ENCODE measurements at regions not wholly inside any gene's neighbourhood (a gene's known extent, or its start where the extent isn't known, plus 50 kb on each side); places are given as distances from the start of the nearest gene placed in this dataset.

DNA sequence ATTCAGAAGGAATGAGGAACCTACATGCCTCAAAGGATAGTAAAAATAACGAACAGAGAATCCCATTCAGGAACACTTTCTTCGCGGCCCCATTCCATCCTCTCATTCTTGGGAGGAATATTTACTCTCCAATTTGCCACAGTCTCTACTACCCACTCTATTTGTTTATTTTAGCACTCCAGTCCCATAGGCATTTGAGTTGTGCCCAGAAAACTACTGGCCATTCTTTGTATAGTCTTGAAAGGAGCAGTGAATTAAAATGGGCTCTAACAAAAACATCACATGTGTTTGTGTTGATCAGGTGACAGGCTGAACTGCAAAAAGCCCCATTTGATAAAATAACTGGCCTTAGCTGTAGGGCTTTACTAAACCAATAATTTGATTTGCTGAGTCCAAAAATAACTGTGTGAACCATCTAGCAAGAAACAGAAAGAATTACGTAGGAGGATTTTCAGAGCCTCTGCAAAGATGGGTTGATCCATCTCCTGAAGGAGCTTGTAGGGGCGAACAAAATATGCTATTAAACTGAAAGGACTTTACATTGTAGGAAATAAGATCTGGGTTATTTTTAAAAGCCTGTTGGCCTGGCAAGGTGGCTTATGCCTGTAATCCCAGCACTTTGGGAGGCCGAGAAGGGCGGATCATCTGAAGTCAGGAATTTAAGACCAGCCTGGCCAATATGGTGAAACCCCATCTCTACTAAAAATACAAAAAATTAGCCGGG, 142.3 kb upstream of the CPNE8 start:
- DNase-seq: no peak

DNA sequence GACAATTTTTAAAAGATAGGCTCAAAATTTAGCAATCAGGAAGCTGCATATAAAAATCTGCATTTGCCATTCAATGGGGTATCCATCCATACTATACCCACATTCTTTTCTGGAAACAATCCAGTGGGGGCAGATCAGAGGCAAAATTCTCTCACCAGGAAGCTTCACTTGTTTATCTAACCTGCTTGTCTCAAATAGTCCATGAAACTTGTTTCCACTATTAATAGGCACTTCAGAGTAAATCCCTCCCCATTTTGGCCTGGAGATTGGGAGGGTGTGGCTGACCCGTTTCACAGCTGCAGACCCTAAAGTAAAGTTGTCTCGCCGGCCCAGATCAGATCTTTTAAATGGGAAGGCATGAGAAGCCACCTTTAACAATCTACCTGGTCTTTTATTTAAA, 139.4 kb upstream of the CPNE8 start:
- no peak for DNase-seq

DNA sequence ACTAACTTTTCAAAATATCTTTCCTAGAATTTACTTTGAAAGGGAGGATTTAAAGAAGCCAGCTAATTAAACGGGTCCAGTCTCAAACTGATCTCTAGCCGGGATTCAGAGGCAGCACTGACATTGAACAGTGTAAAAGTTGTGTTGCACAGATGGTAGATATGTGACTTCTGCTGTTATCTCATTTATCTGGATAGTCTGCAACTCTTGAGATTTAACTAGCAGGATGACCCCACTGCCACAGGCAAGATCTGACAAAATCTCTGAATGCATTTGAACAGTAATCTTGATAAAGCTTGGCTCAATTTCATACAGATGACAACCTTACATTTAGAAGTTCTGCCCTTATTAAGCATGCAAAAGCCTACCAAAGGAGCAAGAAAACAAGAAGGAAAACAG, 138.0 kb upstream of the CPNE8 start:
- no peak for DNase-seq

DNA sequence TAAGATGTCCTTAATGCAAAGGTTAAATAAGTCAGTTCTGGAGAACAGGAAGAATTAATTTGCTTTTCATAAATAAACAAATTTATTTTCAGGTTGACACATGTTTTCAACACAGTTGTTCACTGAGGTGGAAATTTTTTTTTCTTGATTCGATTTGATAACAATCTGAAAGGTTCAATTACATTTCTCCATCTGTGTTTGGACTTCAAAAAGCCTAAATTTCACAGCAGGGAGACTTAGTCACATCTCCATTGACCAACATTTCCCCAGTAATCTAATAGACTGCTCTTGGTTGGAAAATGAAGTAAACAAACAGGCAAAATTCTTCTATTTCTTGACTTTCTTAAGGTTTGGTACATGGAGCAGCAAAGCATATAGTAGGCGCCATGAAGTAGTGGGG, 134.9 kb upstream of the CPNE8 start:
- no peak for DNase-seq

DNA sequence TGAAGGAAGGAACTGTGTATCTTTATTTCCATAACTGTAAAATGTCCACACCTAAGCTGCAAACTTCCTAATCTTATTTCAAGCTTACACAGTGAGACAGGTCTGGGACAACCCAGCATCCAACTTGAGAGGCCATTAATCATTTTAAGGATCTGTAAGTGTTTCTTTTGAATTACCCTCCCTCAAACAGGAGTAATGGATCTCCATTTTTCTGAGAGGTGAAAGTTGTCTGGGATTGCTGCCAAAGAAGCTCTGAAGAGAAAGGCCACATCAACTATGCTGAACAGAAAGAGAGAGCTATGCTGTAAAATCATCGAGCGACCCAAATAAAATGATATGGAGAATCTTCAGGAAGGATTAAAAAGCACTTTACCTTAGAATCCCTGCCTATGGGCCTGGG, 131.7 kb upstream of the CPNE8 start:
- no peak for DNase-seq

DNA sequence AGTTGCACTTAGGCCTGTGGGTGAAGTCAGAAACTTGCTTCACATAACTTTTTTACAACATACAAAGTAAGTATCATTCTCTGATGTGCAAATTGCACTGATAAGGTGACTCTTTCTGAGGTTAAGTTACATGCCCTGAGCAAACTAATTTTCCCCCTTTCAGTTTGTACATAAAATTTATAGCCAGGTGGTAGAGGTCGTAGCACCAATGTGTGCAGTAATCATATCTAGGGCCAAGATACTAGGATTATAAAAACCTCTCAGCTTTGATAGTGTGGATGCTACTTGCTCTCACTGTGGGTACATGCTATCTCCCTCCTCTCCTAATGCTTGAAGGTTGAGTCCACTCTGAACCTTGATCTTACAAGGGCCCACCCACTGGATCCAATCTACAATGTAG, 130.7 kb upstream of the CPNE8 start:
- no peak for DNase-seq

DNA sequence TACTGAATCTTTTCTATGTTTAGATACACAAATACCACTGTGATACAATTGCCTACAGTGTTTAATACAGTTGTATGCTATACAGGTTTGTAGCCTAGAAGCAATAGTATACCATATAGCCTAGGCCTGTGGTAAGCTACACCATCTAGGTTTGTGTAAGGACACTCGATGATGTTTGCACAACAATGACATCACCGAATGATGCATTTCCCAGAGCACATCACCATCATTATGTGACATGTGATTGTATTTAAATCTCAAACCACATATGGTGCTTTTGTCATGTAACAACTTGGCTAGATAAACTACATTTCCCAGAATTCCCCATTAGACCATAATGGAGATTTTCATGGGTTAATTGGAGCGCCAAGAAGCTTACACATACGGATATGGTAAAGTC, 128.4 kb upstream of the CPNE8 start:
- no peak for DNase-seq

DNA sequence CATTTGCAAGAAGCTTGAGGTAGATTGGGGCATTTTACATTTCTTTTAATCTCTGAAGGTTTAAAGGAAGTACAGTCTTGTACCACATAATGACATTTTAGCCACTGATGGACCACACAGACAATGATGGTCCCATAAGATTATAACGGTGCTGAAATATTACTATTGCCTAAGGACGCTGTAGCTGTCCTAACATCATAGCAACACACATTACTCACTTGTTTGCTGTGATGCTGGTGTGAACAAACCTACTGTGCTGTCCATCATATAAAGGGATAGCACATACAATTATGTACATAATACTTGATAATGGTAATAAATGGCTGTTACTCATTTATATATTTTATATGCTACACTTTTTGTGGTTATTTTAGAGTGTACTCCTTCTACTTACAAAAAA, 127.1 kb upstream of the CPNE8 start:
- no peak for DNase-seq

DNA sequence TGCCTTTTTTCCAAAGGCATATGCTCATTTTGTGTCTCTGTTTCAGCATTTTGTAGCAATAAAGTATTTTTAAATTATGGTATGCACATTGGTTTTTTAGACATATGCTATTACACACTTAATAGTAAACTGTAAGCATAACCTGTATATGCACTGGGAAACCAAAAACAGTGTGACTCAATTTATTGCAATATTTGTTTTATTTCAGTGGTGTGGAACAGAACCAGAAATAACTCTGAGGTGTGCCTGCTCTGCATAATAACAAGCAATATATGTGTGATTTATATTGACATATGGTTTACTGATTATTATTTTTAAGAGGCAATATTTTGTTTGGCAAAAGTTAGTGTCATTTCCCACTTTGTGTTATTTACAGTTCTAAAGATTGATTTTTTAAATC, 126.6 kb upstream of the CPNE8 start:
- no peak for DNase-seq

DNA sequence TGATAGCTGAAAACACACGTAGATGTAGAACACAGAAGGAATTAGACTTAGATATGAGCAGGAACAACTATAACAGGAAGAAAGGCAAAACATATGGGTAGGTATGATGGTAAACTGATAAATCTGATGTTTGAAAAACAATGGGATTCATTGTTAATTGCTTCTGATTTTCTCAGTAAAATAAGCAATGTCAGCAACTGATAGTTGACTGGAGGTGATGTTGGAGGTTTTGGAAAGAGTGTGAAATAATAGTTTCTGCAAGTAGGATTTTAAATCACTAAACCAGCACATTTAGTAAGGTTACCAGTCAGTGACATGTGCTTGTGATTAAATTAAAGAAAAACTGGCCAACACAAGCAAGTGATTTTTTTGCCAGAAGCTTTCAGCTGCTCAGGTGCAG, 123.0 kb upstream of the CPNE8 start:
- no peak for DNase-seq

DNA sequence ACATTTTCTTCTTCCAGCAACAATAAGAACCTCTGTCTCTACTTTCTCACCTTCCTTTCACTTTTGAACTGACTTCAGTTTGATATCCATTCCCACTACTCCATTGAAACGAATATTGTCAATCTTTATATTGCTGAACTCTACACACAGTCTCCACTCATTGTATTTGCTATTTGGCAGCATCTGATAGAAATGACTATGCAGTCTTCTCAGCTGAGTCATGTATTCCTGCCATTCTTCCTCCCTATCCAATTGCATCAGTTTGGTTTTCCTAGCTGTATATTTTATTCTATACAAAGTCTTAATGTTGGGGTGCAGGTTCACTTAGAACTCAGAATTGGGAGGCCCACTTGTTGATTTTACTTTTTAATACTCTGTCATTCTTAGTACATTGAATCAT, 107.5 kb upstream of the CPNE8 start:
- no peak for DNase-seq

DNA sequence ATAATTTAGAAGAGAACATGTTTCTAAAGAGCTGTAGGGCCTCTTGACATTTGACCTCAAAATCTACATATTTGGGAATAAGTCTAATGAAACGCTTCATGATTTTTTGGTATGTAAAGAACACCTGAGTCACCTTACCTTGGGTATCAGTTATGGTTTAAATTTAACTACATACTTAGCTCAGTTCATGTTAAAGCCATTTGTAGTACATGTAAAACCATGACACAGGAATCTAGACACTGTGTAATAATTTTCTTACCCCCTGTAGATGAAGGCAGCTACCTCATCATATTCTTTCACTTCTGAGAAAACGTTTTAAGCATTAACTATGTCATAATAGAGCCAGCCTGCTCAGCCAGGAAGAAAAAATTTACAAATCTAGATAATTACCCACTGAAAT, 105.8 kb upstream of the CPNE8 start:
- no peak for DNase-seq

DNA sequence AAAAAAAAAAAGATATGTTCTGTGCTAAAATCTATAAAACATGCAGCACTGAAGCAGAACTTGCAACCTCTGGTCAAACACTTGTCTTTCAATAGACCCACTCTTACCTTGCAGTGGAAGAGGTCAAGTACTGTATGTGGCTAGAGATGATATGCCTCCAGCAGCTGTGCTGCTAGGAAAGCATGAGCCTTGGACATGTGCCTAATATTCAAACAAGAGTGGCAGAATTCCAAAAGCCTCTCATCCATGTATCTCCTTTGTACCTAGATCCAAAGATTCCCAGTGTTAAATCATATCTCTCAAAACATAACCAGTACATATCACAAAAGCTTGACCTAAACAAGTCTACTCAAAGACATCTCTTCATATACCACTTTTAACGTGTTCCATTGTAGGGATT, 105.0 kb upstream of the CPNE8 start:
- no peak for DNase-seq

DNA sequence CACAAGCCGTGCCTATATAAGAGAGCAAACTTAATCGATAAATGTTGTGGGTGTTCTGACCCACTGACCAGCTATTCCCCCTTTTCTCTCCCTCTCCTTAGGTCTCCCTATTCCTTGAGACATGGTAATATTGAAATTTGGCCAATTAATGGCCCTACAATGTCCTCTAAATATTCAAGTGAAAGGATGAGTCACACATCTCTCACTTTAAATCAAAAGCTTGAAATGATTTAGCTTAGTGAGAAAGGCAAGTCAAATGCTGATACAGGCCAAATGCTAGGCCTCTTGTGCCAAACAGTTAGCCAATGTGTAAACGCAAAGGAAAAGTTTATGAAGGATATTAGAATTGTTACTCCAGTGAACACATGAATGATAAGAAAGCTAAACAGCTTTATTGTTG, 102.2 kb upstream of the CPNE8 start:
- DNase-seq: no peak

DNA sequence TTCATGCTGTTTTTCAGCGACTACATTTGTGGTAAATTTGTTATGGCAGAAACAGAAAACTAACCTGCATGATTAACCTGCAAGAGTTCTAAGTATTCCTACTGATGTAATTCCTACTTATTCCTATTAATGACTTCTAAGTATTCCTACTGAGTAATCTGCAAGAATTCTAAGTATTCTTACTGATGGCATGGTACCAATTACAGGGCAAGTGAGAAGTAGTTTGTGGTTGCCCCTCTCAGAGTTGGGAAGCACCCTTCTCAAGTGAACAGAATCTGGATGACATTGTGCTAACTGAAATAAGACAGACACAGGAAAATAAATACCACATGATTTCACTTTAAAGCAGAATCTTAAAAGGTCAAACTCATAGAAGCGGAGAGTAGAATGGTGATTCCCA, 100.9 kb upstream of the CPNE8 start:
- no peak for DNase-seq

DNA sequence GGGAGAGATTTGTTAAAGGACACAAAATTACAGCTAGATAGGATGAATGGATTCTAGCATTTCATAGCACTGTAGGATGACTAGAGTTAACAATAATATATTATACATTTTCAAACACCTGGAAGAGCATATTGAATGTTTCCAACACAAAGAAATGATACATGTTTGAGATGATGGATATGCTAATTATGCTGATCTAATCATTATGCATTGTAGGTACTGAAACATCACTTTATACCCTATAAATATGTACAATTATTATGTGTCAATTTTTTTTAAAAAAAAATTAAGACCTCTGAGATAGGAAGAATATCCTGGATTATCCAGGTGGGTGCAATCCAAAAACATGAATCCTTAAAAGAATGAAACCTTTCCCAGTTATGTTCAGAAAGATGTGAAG, 100.3 kb upstream of the CPNE8 start:
- no peak for DNase-seq

DNA sequence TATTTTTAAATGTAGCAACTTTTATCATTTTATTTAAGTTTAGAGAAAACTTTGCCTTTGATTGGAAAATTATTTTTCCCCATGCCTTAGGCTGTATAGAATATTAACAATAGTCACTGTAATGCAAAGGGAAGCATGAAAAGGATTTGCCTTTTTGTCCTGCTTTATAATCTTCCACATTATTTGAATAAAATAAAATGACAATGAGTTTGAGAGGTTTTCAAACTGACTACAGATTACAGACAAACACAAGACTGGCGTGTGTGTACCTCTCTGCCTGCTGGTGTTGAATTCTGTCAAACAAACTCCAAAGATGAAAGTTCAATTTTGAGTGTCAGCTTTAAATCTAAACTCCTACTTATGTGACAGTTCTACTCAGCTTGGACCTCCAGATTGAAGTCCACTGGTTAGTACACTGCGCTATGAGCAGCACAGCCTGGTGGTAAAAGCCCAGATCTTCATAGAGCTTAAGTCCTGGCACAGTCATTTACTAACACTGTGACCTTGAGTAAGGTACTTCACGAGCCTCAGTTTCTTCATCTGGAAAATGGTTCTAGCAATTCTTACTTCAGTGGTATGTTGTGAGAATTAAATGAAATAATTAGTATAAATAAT, 98.3 kb upstream of the CPNE8 start:
- no peak for DNase-seq

DNA sequence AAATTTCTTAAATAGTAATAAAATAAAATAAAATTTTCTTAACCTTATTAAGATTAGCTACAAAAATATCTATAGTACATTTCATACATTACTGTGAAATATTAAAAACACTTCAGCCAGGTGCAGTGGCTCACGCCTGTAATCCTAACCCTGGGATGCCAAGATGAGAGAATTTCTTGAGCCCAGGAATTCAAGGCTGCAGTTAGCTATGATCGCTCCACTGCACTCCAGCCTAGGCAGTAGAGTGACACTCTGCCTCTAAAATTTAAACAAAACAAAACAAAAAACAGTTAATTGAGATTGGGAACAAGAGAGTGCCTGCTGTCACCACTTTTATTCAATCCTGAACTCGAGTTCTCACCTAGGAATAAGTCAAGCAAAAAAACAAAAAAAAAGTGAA, 95.0 kb upstream of the CPNE8 start:
- no peak for DNase-seq

DNA sequence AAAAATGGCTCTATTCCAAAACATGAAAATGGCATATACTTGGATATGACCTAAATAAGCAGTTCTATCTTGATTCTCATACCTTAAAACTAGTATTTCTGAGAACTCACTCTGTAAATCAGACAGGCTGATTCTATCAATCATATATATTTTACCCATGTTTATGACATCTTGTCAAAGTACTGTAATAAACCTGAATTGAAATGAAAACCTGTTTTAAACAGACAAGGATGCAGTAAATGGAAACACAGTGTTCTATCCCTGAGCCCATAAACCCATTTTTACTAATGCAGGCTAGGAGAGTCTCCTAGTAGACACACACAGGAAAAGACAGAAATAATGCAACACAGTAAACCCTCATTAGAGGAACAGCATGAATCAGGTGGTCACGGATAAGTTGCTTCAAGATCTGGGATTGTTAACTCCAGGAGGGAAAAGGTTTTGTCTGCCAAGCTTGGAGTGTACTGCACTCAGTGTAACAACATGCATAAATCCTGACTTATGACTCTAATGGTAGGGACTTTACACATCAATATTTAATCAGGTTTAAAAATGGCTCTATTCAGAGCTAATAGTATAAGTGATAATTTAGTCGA, 93.6 kb upstream of the CPNE8 start:
- no peak for DNase-seq

DNA sequence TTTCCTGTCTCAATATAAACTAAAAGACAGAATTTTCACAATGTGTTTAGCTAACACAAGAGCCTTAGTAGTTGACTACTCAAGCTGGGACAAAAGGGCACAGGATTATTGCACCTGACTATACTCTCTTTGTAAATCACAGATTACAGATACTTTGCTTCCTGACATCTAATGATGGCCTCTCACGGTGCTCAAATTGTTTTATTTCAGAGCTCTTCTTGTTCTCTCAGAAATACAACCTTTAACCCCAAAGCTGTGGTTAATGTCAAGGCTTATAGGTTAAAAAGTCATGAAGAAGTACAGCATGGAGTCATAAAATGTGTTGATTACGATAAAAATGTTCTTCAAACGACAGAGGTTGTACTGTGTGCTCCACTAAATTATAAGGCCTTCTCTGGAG, 89.9 kb upstream of the CPNE8 start:
- no peak for DNase-seq

DNA sequence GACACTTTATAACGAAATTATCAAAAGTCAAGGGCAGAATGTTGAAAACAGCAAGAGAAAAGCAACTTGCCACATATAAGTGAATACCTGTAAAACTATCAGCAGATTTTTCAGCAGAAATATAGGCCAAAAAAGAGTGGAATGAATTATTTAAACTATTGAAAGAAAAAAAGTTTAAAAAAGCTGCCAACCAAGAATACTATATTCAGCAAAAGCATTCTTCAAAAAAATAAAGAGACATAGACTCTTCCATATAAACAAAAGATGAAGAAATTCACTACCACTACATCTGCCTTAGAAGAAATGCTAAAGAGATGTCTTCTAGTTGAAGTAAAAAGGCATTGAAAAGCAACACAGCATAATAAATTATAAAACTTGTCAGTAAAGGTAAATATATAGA, 80.6 kb upstream of the CPNE8 start:
- no peak for DNase-seq

DNA sequence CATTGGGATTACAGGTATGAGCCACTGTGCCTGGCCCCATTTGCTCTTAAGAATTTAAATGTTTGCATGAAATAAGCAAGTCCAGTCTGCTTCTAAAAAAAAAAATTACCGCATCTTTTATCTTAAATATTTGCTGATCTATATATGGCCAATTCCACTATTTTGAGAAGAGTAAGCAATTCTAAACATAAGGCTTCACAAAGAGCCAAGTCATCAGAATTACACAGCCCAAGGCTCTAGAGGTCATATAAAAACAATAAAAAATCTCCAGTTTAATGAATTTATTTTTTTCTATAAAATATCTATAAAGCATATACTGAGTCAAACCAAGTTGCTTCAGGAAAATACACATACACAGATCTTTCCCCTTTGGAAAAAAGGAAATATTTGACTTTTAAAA, 79.0 kb upstream of the CPNE8 start:
- no peak for DNase-seq

DNA sequence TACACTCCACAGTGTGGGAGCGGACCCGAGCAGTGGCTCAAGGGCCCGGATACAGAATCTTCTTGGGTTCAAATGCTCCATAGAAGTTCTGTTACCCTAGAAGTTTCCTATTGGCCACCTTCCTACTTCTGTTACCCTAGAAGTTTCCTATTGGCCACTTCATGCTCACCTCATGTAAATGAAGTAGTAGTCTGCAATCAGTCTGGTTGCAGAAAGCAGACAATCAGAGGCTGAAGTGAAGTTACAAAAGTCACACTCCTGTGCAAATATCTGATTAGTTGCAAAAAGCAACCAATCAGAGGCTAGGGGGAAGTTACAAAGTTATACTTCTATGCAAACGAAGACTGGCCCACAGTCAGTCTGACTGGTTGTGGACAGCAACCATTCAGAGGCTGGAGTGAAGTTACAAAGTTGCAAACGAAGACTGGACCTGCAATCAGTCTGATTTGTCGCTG, 77.8 kb upstream of the CPNE8 start:
- DNase-seq: no peak
